ENCODE measurements at regions not wholly inside any gene's neighbourhood (a gene's known extent, or its start where the extent isn't known, plus 50 kb on each side); places are given as distances from the start of the nearest gene placed in this dataset.
A peak's percentile ranks its signal among the peaks of the same experiment; 100 is the strongest.

GRCh38 chr17:69949496-69949895, 125.5 kb upstream of the KCNJ16 start:
- DNase-seq (ENCODE audit: low read depth), result no peak

- no peak for DNase-seq (ENCODE audit: low read depth)
These were observed 124.9 kb upstream of the KCNJ16 start for GRCh38 chr17:69949973-69950695.

- DNase-seq (ENCODE audit: low read depth), result no peak
These were observed 124.2 kb upstream of the KCNJ16 start for GRCh38 chr17:69950701-69951418.

GRCh38 chr17:69954241-69954925, 120.6 kb upstream of the KCNJ16 start:
- peak; percentile 1 for DNase-seq (ENCODE audit: low read depth)

GRCh38 chr17:69958063-69958462, 117.0 kb upstream of the KCNJ16 start:
- no peak for DNase-seq (ENCODE audit: low read depth)

GRCh38 chr17:69959283-69959682, 115.7 kb upstream of the KCNJ16 start:
- no peak for DNase-seq (ENCODE audit: low read depth)

- no peak for DNase-seq (ENCODE audit: low read depth)
These were observed 114.3 kb upstream of the KCNJ16 start for GRCh38 chr17:69960755-69961154.

- DNase-seq (ENCODE audit: low read depth), result no peak
These were observed 113.4 kb upstream of the KCNJ16 start for GRCh38 chr17:69961501-69962145.

GRCh38 chr17:69962436-69962995, 112.5 kb upstream of the KCNJ16 start:
- DNase-seq (ENCODE audit: low read depth), result no peak

- DNase-seq (ENCODE audit: low read depth), result peak; percentile 78
These were observed 107.1 kb upstream of the KCNJ16 start for GRCh38 chr17:69967910-69968411.

- no peak for DNase-seq (ENCODE audit: low read depth)
These were observed 105.1 kb upstream of the KCNJ16 start for GRCh38 chr17:69969897-69970296.

GRCh38 chr17:69972251-69972650, 102.8 kb upstream of the KCNJ16 start:
- DNase-seq (ENCODE audit: low read depth), result no peak

- no peak for DNase-seq (ENCODE audit: low read depth)
These were observed 99.2 kb upstream of the KCNJ16 start for GRCh38 chr17:69975808-69976207.

- DNase-seq (ENCODE audit: low read depth), result no peak
These were observed 96.9 kb upstream of the KCNJ16 start for GRCh38 chr17:69978056-69978646.

- no peak for DNase-seq (ENCODE audit: low read depth)
These were observed 93.6 kb upstream of the KCNJ16 start for GRCh38 chr17:69981441-69981840.

GRCh38 chr17:69995476-69995875, 79.5 kb upstream of the KCNJ16 start:
- DNase-seq (ENCODE audit: low read depth), result no peak

GRCh38 chr17:69997332-69997731, 77.7 kb upstream of the KCNJ16 start:
- DNase-seq (ENCODE audit: low read depth), result no peak

- DNase-seq (ENCODE audit: low read depth), result no peak
These were observed 75.8 kb upstream of the KCNJ16 start for GRCh38 chr17:69999253-69999652.

GRCh38 chr17:70006159-70006558, 68.9 kb upstream of the KCNJ16 start:
- no peak for DNase-seq (ENCODE audit: low read depth)

GRCh38 chr17:70011750-70012149, 63.3 kb upstream of the KCNJ16 start:
- DNase-seq (ENCODE audit: low read depth), result no peak

GRCh38 chr17:70013911-70014310, 61.1 kb upstream of the KCNJ16 start:
- no peak for DNase-seq (ENCODE audit: low read depth)
